ENCODE measurements at regions not wholly inside any gene's neighbourhood (a gene's known extent, or its start where the extent isn't known, plus 50 kb on each side); places are given as distances from the start of the nearest gene placed in this dataset.
"Not testable (repeated sequence)": the region's sequence is repeated elsewhere in the genome, so short reads cannot be mapped to it uniquely, and the experiment has no call there.

DNA sequence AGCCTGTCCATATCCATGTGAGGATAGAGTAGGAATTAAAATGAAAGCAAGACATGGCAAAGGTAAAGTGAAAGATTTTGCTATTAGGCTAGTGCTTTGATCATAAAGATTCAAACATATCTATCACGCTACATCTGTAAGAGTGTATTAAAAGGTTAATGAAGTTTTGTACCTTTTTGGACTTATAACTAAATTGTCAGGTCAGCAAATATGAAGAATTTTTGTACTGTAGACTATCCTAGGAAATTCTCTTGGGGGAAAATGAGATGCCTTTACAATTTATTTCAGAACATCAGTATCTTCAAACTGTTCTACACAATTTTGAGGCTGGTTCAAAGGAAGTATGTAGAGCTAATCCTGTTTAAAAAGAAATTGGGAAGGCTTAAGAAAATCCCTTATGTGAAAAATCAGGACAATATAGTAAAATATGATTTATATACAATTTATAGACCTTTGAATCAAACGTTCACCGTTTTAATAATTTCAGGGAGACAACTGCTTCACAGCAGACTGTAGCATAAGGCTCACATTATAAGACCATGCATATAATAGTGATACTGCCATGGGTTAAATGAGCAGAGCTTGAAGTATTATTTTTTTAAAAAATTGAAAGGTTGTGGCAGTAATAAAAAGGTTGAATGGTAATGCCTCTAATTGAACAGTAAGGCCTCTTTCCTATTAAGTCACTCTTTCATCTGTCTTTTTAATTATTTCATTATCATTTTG lies 639.5 kb upstream of the ARRDC3 start:
- in situ Hi-C loops (cut with HindIII; ENCODE audit: low pct_unique_long_range_greater_than_20kb, low sequenced_read_pairs), result no loop called here
- no peak for DNase-seq (ENCODE audit: low read depth, low spot score)

DNA sequence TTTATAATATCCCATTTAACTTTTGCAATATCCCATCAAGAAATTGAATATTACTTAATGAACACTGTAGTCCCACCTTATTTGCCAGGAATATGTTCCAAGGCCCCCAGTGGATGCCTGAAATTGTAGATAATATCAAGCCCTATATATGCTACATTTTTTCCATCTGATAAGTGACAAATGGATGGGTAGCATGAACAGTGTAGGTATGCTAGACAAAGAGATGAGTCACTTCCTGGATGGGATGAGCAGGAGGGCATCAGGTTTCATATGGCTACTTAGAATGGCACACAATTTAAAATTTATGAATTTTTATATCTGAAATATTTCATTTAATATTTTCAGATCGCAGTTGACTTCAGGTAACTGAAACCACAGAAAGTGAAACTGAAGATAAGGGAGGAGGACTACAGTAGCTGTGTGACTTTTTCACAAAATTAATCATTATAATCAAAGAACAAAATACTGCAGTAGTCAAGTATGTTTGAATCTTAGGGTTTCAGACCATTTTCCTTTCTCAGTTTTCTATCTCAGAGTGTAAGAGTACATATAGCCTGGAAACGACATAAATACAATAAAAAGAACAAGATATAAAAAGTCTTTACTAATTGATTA lies 636.4 kb upstream of the ARRDC3 start:
- in situ Hi-C loops (cut with HindIII; ENCODE audit: low pct_unique_long_range_greater_than_20kb, low sequenced_read_pairs), result no loop called here
- DNase-seq (ENCODE audit: low read depth, low spot score), result no peak

DNA sequence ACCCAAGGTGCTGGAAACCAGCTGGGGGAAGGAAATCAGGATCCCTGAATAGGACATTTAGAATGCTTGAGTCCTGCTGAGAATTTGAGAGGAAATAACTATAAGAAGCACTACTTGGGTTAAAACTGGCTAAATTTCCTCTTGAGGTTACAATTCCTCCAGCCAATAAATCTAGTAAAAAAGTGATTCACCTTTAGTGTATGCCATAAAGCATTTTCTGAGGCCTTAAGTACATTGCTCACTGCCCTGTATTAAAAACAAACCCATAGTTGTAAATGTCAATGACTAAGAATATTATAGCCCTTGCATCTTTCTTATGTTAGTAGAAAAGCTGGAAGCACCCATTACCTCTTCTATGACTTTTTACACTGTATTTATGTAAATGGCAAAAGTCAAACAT lies 634.7 kb upstream of the ARRDC3 start:
- DNase-seq (ENCODE audit: low read depth, low spot score), result no peak
- in situ Hi-C loops (cut with HindIII; ENCODE audit: low pct_unique_long_range_greater_than_20kb, low sequenced_read_pairs), result no loop called here

DNA sequence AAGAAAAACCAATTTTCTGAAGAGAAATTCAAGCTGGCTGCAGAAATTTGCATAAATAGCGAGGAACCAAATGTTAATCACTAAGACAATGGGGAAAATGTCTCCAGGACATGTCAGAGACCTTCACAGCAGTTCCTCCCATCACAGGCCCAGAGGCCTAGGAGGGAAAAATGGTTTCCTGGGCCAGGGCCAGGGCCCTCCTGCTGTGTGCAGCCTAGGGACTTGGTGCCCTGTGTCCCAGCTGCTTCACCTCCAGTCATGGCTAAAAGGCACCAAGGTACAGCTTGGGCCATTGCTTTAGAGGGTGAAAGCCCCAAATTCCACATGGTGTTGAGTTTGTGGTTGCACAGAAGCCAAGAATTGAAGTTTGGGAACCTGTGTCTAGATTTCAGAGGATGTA lies 628.7 kb upstream of the ARRDC3 start:
- in situ Hi-C loops (cut with HindIII; ENCODE audit: low pct_unique_long_range_greater_than_20kb, low sequenced_read_pairs); DNase-seq (ENCODE audit: low read depth, low spot score): not testable (repeated sequence)

DNA sequence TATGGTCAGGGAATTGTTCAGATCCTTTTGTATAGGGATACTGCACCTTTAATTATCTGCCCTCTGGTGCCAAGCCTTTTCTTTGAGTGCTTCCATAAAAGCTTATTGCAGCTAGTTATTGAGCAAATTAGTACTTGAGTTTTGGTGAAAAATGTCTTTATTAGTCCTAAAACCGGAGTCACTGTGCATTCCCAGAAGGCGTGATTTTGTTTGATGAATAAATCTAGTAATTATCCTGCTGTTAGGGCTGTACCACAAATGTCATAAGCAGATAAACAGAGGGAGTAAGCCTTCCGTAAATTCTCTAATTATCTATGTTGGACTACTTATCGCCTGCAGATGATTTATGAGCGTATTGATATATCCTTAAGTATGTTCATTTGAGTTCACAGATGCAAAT lies 620.7 kb upstream of the ARRDC3 start:
- DNase-seq (ENCODE audit: low read depth, low spot score), result no peak
- in situ Hi-C loops (cut with HindIII; ENCODE audit: low pct_unique_long_range_greater_than_20kb, low sequenced_read_pairs), result no loop called here

DNA sequence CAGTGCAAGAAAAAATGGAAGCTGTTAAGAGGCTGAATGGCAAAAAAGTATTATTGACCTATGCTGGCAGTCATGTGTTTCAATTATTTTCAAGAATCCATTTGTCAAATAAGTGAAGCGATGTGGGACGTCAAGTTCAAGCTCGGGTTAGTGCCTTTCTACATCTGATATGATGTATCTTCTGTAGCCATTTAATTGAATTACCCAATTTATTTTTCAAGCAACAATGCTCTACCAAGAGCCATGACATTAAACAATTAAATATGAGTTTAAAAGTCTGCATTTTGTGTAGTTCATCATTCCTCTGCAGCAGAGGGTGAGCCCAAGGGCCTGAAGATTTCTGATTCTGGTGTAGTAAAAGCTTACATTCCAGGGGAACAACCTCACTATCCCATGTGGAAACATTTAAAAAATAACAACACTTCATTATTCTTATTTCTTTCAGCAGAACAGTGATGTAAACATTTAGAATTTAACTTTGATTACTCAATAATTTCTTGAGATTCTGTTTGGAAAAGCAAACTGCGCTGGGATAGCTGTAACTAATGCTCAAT lies 619.7 kb upstream of the ARRDC3 start:
- no peak for DNase-seq (ENCODE audit: low read depth, low spot score)
- in situ Hi-C loops (cut with HindIII; ENCODE audit: low pct_unique_long_range_greater_than_20kb, low sequenced_read_pairs), result no loop called here

DNA sequence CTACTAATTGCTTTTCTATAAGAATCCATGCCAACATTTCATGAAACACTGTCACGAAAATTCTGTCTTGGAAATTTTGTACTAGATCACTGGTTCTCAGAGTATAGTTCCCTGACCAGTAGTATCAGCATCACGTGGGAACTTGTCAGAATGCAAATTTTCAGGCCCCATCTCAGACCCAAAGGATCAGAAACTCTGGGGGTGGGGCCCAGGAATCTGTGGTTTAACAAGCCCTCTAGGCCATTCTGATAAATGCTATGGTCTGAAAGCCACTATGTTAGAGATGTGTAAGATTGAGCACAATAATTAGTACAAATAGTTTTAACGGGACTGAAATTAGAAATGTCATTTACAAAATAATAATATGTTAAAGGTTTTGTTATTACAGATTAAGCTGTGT lies 615.7 kb upstream of the ARRDC3 start:
- in situ Hi-C loops (cut with HindIII; ENCODE audit: low pct_unique_long_range_greater_than_20kb, low sequenced_read_pairs), result no loop called here

DNA sequence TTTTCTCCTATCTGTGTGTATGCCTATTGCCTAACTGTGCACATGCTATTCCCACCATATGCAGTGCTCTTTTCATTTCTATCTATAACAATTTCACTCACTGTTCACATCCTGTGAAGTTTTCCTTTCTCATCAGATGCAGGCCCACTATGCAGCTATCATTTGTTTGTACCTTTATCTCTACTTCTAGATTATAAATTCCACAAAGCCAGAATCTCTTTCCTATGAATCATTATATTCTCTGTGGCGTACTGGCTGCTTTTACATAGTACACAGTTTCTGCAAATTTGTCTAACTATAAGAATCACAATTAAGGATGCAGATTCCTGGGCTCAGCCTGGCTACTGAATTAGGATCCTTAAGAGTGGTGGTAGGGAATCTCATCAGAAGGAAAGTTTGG lies 600.8 kb upstream of the ARRDC3 start:
- in situ Hi-C loops (cut with HindIII; ENCODE audit: low pct_unique_long_range_greater_than_20kb, low sequenced_read_pairs), result no loop called here
- no peak for DNase-seq (ENCODE audit: low read depth, low spot score)

More for the DNA sequence above, 615.7 kb upstream of the ARRDC3 start:
- no peak for DNase-seq (ENCODE audit: low read depth, low spot score)

DNA sequence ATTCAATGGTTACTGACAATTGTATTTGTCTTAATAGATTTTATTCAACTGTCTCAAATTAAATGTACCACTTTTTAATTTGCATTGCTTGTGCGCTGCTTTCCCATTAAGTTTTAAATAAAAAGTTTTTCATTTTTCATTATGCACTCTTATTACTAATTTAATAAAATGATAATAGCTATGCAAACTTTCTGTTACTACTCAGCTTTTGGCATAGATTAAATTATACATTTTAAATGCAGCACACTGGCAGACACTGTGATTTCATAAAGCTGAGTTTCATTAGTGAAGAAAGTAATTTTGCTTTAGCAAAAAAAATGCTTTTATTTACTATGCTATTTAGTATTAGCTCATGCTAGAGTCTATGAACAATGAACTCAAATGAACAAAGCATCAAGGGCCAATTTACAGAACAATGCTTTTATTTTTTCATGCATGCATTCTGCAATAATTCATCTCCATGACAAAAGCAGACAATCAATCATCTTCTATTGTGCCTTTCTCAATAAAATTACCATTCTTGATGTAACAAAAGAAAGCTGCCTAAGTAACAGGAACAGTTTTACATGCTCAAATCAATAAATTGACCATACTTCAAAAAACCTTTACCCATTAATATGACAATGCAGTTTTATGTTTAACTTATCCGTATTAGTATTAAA lies 595.2 kb upstream of the ARRDC3 start:
- DNase-seq (ENCODE audit: low read depth, low spot score), result no peak
- in situ Hi-C loops (cut with HindIII; ENCODE audit: low pct_unique_long_range_greater_than_20kb, low sequenced_read_pairs), result no loop called here

DNA sequence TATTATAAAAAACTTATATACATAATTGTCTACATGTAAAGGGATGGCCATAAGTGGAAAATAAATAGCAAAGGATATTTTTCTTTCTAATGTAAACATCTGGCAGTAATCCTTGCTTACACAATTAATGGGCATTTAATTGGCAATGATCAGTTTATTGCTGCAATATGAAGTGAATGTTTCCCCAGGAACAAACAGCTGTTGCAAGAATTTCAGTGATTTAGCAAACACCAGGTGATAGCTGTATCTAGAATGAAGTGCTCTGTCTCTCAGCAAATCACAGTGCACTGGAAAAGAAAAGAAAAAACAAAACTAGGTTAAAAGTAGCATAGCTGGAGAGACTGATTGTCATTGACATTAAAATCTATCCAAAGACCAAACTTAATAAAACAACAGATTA lies 594.5 kb upstream of the ARRDC3 start:
- in situ Hi-C loops (cut with HindIII; ENCODE audit: low pct_unique_long_range_greater_than_20kb, low sequenced_read_pairs), result no loop called here

DNA sequence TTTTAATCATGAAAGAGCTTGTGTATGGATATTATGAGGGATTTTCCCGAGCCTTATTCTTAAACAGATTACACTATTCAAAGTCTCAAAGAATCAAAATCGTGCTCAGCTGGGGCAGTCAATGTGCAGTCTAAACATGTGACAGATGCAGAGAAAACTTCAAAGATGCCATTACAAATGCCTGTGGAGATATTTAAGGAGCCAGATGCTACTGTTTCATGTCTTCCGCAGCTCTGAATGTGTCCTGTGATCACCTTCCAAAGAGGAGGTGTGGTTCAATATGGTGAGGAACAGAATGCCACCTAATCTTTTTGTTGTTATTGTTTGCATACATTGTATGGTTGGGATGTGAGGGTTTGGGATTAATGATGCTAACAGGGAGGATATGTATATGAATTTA lies 593.3 kb upstream of the ARRDC3 start:
- DNase-seq (ENCODE audit: low read depth, low spot score), result no peak
- in situ Hi-C loops (cut with HindIII; ENCODE audit: low pct_unique_long_range_greater_than_20kb, low sequenced_read_pairs), result no loop called here

More for the DNA sequence above, 594.5 kb upstream of the ARRDC3 start:
- no peak for DNase-seq (ENCODE audit: low read depth, low spot score)

DNA sequence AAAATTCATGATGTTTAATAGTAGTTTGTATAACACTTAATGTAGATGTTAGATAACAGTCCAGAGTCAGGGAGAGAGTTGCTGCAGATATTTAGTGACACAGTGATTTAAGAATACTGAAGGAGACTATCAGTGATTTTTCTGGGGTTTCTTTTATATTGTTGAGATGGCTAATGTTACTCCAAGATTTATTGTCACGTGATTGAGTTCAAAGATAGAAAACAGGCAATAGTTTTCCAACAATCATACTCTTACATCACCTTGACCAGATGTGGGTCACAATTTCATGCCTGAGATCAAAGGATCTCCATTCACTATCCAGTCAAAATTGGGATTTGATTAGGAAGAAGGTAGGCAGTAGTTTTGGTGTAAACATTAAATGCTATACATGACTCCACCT lies 580.0 kb upstream of the ARRDC3 start:
- in situ Hi-C loops (cut with HindIII; ENCODE audit: low pct_unique_long_range_greater_than_20kb, low sequenced_read_pairs), result no loop called here

DNA sequence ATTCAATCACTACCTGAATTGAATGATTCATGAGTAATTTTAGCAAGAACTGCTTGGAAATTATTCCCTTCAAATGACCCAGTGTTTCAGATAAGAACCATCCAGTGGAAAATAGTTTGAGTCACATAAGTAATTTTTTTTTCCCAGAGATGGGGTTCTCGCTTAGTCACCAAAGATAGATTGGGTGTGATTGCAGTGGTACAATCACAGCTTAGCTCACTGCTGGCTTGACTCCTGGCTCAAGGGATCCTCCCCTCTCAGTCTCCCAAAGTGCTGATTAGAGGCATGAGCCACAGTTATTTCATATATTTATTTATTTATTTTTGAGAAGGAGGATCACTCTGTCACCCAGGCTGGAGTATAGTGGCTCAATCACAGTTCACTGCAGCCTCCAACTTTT lies 574.5 kb upstream of the ARRDC3 start:
- in situ Hi-C loops (cut with HindIII; ENCODE audit: low pct_unique_long_range_greater_than_20kb, low sequenced_read_pairs), result no loop called here
- no peak for DNase-seq (ENCODE audit: low read depth, low spot score)

More for the DNA sequence above, 580.0 kb upstream of the ARRDC3 start:
- no peak for DNase-seq (ENCODE audit: low read depth, low spot score)

DNA sequence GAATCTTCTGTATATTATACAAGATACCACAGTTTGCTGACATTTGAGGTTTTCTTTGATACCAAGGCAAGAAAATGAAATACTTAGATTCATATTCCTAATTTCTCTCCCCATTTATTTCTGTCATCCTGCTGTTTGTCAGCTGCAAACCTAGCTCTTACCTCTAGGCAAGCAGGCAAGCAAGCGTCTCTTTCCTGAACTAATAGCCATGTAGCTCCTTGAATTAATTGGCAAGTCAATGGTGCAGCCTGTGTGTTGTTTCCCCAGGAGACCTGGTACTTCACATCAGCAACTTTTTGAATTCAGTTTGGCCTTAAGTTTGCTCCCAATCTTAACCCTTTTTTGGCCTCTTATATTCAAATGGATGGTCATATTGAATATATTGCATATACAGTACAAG lies 573.6 kb upstream of the ARRDC3 start:
- in situ Hi-C loops (cut with HindIII; ENCODE audit: low pct_unique_long_range_greater_than_20kb, low sequenced_read_pairs), result no loop called here
- DNase-seq (ENCODE audit: low read depth, low spot score), result no peak

DNA sequence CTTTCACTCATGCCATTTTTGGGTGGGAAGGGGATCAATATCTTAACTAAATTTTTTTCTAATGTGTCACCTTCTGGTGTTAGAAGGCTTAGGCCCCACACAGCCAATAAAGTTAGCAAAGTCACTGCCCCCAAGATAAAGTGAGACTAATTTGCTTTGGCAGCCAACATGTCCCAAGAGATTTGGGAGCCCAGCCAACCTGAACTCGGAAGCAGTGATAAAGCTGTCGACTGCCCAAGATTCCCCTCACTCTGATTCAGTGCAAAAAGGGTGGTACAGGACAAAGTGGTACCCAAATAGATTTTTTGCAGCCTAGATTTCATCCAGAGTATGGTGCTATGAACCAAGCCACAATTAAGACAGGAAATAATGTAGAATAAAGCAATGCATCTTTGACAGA lies 572.5 kb upstream of the ARRDC3 start:
- no peak for DNase-seq (ENCODE audit: low read depth, low spot score)
- in situ Hi-C loops (cut with HindIII; ENCODE audit: low pct_unique_long_range_greater_than_20kb, low sequenced_read_pairs), result no loop called here

DNA sequence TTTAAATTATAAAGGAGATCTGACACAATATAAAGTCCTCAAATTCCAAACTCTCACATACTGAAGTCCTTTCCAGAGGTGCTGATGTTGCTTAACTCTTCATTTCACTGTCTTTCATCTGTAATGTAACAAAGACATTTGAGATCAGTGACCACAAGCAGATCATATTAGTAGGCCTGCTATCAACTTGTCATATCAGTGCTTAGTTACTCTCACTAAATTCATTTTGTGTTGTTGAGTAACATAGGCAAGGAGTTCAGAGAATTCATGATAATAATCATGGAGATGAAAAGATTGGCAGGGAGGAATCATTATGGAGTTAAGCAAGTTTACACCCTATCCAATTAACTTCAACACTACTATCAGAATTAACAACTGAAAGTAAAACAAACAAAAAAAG lies 571.0 kb upstream of the ARRDC3 start:
- in situ Hi-C loops (cut with HindIII; ENCODE audit: low pct_unique_long_range_greater_than_20kb, low sequenced_read_pairs), result no loop called here
- DNase-seq (ENCODE audit: low read depth, low spot score), result no peak

DNA sequence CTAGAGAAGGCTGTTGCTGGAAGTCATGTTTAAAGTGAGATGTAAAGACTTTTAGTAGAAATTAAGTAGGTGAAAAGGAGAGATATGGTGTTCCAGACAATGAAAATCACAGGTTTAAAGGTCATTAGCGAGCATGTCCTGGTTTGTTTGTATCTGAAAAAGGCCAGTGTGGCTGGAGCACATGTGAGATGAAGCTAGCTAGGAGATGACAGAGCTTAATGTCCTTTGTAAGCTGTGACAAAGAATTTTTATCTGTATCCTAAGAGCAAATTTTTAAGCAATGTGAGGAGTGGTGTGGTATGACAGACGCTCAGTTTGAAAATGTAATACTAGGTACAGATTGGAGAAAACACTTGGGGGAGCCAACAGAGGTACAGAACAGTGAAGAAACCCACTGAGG lies 567.2 kb upstream of the ARRDC3 start:
- no peak for DNase-seq (ENCODE audit: low read depth, low spot score)
- in situ Hi-C loops (cut with HindIII; ENCODE audit: low pct_unique_long_range_greater_than_20kb, low sequenced_read_pairs), result no loop called here

DNA sequence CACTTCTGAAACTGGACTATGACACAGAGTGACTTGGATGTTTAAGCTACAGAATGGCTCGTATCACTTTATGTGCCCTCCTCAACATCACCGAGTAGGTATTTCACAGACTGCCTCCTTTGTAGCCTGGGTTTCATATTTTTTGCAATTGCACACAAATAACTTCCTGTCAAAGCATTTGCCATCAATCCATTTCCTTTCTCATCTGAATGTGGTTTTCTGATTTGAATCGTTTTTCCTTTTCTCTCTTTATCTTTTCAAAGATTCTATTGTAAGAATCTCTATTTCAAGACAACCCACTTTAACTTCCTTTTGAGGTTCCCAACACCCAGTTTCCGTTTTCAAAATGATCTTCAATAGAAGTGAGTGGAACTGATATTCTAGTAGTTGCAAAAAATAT lies 563.8 kb upstream of the ARRDC3 start:
- no peak for DNase-seq (ENCODE audit: low read depth, low spot score)
- in situ Hi-C loops (cut with HindIII; ENCODE audit: low pct_unique_long_range_greater_than_20kb, low sequenced_read_pairs), result no loop called here

DNA sequence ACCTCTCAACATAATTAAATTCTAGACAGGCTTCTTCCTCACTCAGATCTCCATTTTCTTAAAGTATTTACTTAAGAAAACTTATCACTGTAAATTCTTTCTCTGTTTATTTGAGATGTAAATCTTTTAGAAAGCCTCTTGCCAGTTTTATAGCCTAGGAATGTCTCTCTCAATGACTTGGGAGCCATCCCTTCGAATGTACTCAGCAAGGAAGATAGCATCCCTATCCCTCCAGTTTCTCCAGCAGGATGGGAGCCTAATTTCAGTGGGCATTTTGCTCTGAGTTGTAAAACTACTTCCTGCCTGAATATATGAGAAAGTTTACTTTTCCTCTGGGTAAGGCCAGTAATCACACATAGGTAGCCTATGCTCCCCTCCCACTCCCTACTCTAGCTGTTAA lies 558.5 kb upstream of the ARRDC3 start:
- in situ Hi-C loops (cut with HindIII; ENCODE audit: low pct_unique_long_range_greater_than_20kb, low sequenced_read_pairs), result no loop called here
- DNase-seq (ENCODE audit: low read depth, low spot score), result no peak
